ENCODE measurements at regions not wholly inside any gene's neighbourhood (a gene's known extent, or its start where the extent isn't known, plus 50 kb on each side); places are given as distances from the start of the nearest gene placed in this dataset.
"Not testable (repeated sequence)": the region's sequence is repeated elsewhere in the genome, so short reads cannot be mapped to it uniquely, and the experiment has no call there.

- H3K4me1 Mint-ChIP-seq (ENCODE audit: low read depth), result no peaks in the 10 kb centered on the region
- no peaks in the 10 kb centered on the region for H3K27me3 Mint-ChIP-seq (ENCODE audit: low read depth)
- no peak overlapping the region for H3K27ac Mint-ChIP-seq
- no peak overlapping the region for H3K4me3 Mint-ChIP-seq
- no peaks in the 10 kb centered on the region for H3K9me3 Mint-ChIP-seq
- H3K36me3 Mint-ChIP-seq (ENCODE audit: low read depth), result no peaks in the 10 kb centered on the region
Observed at GRCh38 chr2:145541028-145541427, 1021.1 kb upstream of the ZEB2 start.

DNA sequence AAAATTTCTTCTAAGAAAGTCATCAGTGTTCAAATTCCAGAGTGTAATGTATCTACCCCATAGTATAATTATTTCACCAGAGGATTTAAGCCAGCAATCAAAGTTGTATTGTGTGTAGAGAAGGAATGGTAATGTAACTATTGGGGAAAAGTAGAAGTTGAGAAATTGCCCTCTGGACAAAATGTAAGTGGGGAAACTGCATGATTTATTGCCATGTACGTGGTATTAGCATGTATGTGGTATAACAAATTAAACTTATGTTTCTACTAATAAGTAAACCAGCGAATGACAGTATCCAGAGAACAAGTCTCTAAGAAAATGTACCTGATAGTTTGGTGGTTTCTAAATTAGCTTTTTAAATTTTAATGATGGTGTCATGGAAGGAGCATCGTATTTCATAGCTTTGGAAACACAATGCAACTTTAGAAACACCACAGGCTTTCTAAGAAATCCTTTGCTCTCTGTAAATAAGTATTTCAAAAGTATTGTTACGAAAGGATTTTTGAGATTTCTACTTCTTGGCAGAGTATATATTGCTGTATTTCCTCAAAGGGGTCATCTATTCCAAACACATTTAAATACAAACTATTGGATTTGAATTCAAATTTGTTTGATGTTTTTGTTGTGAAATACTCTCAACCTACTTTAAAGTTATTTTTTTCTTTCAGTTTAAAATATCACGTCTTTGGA lies 1018.9 kb upstream of the ZEB2 start:
- Mint-ChIP-seq H3K9me3 (no peaks in the 10 kb centered on the region), H3K27ac (no peak overlapping the region), H3K4me3 (no peak overlapping the region), H3K36me3 (ENCODE audit: low read depth) (no peaks in the 10 kb centered on the region), H3K27me3 (ENCODE audit: low read depth) (no peaks in the 10 kb centered on the region), H3K4me1 (ENCODE audit: low read depth) (no peaks in the 10 kb centered on the region)

GRCh38 chr2:145530653-145531052 lies 1010.7 kb upstream of the ZEB2 start:
- Mint-ChIP-seq H3K27ac (no peak overlapping the region), H3K9me3 (no peaks in the 10 kb centered on the region), H3K4me3 (no peak overlapping the region), H3K36me3 (ENCODE audit: low read depth) (no peaks in the 10 kb centered on the region), H3K27me3 (ENCODE audit: low read depth) (no peaks in the 10 kb centered on the region), H3K4me1 (ENCODE audit: low read depth) (no peaks in the 10 kb centered on the region)

DNA sequence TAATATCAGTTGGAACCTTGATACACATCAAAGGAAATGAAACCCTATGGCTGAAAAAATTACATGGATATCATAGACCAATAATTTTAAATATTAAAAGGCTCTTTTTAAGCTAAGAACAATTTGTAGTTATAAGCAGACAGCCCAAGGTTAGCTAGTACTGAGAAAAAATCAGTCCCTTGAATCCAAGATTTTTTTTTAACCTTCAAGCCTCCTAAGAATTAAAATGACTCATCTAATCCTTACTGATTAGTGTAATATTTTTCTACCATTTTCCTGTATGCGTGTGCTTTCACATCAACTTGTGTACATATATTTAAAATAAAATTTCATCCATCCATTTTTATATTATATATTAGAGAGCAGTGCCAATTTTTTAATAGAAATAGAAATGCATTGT lies 1004.9 kb upstream of the ZEB2 start:
- H3K9me3 Mint-ChIP-seq, result no peaks in the 10 kb centered on the region
- H3K4me1 Mint-ChIP-seq (ENCODE audit: low read depth), result no peaks in the 10 kb centered on the region
- no peak overlapping the region for H3K27ac Mint-ChIP-seq
- no peak overlapping the region for H3K4me3 Mint-ChIP-seq
- H3K36me3 Mint-ChIP-seq (ENCODE audit: low read depth), result no peaks in the 10 kb centered on the region
- no peaks in the 10 kb centered on the region for H3K27me3 Mint-ChIP-seq (ENCODE audit: low read depth)

- no peaks in the 10 kb centered on the region for H3K4me1 Mint-ChIP-seq (ENCODE audit: low read depth)
- H3K9me3 Mint-ChIP-seq, result no peaks in the 10 kb centered on the region
- H3K36me3 Mint-ChIP-seq (ENCODE audit: low read depth), result no peaks in the 10 kb centered on the region
- no peak overlapping the region for H3K4me3 Mint-ChIP-seq
- no peak overlapping the region for H3K27ac Mint-ChIP-seq
- H3K27me3 Mint-ChIP-seq (ENCODE audit: low read depth), result no peaks in the 10 kb centered on the region
Observed at GRCh38 chr2:145524303-145524702, 1004.4 kb upstream of the ZEB2 start.

- H3K27ac Mint-ChIP-seq; H3K4me1 Mint-ChIP-seq (ENCODE audit: low read depth); H3K27me3 Mint-ChIP-seq (ENCODE audit: low read depth); H3K4me3 Mint-ChIP-seq; H3K9me3 Mint-ChIP-seq; H3K36me3 Mint-ChIP-seq (ENCODE audit: low read depth): not testable (repeated sequence)
Observed at GRCh38 chr2:145519254-145519653, 999.3 kb upstream of the ZEB2 start.

- H3K4me3 Mint-ChIP-seq, result no peak overlapping the region
- H3K36me3 Mint-ChIP-seq (ENCODE audit: low read depth), result no peaks in the 10 kb centered on the region
- H3K9me3 Mint-ChIP-seq, result no peaks in the 10 kb centered on the region
- H3K4me1 Mint-ChIP-seq (ENCODE audit: low read depth), result no peaks in the 10 kb centered on the region
- H3K27ac Mint-ChIP-seq, result no peak overlapping the region
- no peaks in the 10 kb centered on the region for H3K27me3 Mint-ChIP-seq (ENCODE audit: low read depth)
Observed at GRCh38 chr2:145511946-145512345, 992.0 kb upstream of the ZEB2 start.

DNA sequence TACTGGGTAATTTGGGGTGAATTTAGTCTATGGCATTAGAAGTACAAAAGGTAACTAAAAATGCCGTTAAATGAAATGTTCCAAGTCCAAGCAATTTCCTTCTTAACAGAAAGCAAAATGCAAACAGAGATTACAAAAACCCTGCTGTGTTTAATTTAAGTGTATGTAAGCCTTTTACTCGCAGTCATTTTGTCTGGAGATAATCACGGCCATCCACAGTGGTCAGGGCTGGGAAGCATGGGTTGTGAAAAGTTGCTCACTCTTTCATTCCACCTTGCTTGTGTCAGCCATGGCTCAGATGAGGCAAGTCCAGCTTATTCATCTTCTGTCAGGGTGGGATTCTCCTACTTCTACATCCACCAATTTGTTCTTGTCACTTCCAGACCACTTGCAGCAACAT lies 983.6 kb upstream of the ZEB2 start:
- H3K36me3 Mint-ChIP-seq (ENCODE audit: low read depth), result no peaks in the 10 kb centered on the region
- no peaks in the 10 kb centered on the region for H3K4me1 Mint-ChIP-seq (ENCODE audit: low read depth)
- no peak overlapping the region for H3K27ac Mint-ChIP-seq
- no peak overlapping the region for H3K4me3 Mint-ChIP-seq
- no peaks in the 10 kb centered on the region for H3K27me3 Mint-ChIP-seq (ENCODE audit: low read depth)
- no peaks in the 10 kb centered on the region for H3K9me3 Mint-ChIP-seq

- Mint-ChIP-seq H3K36me3 (ENCODE audit: low read depth) (no peaks in the 10 kb centered on the region), H3K27ac (no peak overlapping the region), H3K9me3 (no peaks in the 10 kb centered on the region), H3K4me3 (no peak overlapping the region), H3K4me1 (ENCODE audit: low read depth) (no peaks in the 10 kb centered on the region), H3K27me3 (ENCODE audit: low read depth) (no peaks in the 10 kb centered on the region)
Observed at GRCh38 chr2:145501920-145502319, 982.0 kb upstream of the ZEB2 start.

DNA sequence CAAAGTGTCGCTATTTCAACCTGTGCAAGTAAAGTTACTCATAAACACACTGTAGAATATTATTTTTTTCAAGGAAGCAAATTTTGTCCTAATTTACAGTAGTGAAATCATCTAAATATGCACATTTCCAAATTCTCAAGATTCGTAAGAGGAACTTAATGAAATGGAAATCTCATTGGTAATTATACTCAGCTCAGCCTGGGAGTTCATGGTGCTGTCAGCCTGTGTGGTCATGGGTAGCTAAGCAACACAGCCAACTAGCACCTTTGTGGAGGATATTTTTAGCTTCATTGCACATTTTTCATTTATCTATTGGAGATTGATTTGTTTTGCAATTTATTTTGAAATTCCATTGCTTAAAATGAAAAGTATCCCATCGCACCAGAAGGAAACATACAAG lies 975.7 kb upstream of the ZEB2 start:
- no peaks in the 10 kb centered on the region for H3K9me3 Mint-ChIP-seq
- H3K27ac Mint-ChIP-seq, result no peak overlapping the region
- no peaks in the 10 kb centered on the region for H3K36me3 Mint-ChIP-seq (ENCODE audit: low read depth)
- H3K4me3 Mint-ChIP-seq, result no peak overlapping the region
- no peaks in the 10 kb centered on the region for H3K4me1 Mint-ChIP-seq (ENCODE audit: low read depth)
- no peaks in the 10 kb centered on the region for H3K27me3 Mint-ChIP-seq (ENCODE audit: low read depth)

- no peaks in the 10 kb centered on the region for H3K36me3 Mint-ChIP-seq (ENCODE audit: low read depth)
- H3K27me3 Mint-ChIP-seq (ENCODE audit: low read depth), result no peaks in the 10 kb centered on the region
- H3K9me3 Mint-ChIP-seq, result no peaks in the 10 kb centered on the region
- no peaks in the 10 kb centered on the region for H3K4me1 Mint-ChIP-seq (ENCODE audit: low read depth)
- H3K27ac Mint-ChIP-seq, result no peak overlapping the region
- H3K4me3 Mint-ChIP-seq, result no peak overlapping the region
Observed at GRCh38 chr2:145494441-145494840, 974.5 kb upstream of the ZEB2 start.

DNA sequence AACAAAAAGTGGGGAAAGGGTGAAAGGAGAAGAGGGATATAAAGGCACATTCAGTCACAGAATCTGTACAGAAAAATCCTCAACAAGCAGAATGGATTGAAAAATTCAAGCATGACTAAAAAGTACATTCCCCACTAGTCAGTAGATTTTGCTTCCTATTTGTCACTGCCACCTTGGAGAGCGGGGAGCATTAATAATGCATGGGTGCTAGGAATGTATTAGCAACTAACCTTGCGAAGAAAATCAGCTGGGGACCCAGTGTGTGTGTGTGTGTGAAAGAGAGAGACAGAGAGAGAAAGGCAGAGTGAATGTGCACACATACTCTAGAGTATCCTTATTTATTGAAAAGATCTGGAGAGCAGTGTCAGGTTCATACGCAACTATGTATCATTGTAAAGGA lies 968.7 kb upstream of the ZEB2 start:
- H3K4me1 Mint-ChIP-seq (ENCODE audit: low read depth), result peaks cover 2% of the 10 kb centered on the region
- H3K27ac Mint-ChIP-seq, result no peak overlapping the region
- H3K9me3 Mint-ChIP-seq, result no peaks in the 10 kb centered on the region
- no peak overlapping the region for H3K4me3 Mint-ChIP-seq
- H3K36me3 Mint-ChIP-seq (ENCODE audit: low read depth), result no peaks in the 10 kb centered on the region
- H3K27me3 Mint-ChIP-seq (ENCODE audit: low read depth), result no peaks in the 10 kb centered on the region

GRCh38 chr2:145484448-145485097 lies 964.7 kb upstream of the ZEB2 start:
- no peaks in the 10 kb centered on the region for H3K36me3 Mint-ChIP-seq (ENCODE audit: low read depth)
- H3K9me3 Mint-ChIP-seq, result no peaks in the 10 kb centered on the region
- no peak overlapping the region for H3K4me3 Mint-ChIP-seq
- peaks cover 2% of the 10 kb centered on the region for H3K4me1 Mint-ChIP-seq (ENCODE audit: low read depth)
- no peaks in the 10 kb centered on the region for H3K27me3 Mint-ChIP-seq (ENCODE audit: low read depth)
- H3K27ac Mint-ChIP-seq, result no peak overlapping the region

- H3K4me1 Mint-ChIP-seq (ENCODE audit: low read depth), result peaks cover 2% of the 10 kb centered on the region
- no peaks in the 10 kb centered on the region for H3K36me3 Mint-ChIP-seq (ENCODE audit: low read depth)
- no peaks in the 10 kb centered on the region for H3K27me3 Mint-ChIP-seq (ENCODE audit: low read depth)
- H3K4me3 Mint-ChIP-seq, result no peak overlapping the region
- H3K27ac Mint-ChIP-seq, result no peak overlapping the region
- H3K9me3 Mint-ChIP-seq, result no peaks in the 10 kb centered on the region
Observed at GRCh38 chr2:145483854-145484253, 963.9 kb upstream of the ZEB2 start.

DNA sequence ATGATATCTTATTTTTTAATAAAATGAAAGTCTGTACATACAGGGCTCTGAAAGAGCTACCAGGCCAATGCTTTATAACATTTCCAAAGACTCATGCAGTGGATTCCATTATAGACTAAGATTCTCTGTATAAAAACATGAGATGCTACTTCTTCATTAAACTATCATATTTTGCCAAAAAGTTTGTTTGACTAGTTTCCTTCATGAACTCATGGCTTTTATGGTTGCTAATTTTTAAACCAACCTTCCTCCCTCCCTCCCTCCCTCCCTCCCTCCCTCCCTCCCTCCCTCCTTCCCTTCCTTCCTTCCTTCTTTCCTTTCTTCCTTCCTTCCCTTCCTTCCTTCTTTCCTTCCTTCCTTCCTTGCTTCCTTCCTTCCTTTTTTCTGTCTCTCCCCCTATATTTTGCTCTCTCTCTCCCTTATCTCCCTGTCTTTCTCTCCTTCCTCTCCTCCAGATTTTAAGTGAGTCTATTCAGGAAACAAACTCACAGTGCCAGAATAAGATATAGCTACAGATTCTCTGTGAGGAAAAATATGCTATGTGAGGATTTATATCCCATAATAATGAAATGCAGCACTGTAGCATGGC lies 961.5 kb upstream of the ZEB2 start:
- Mint-ChIP-seq H3K36me3 (ENCODE audit: low read depth) (no peaks in the 10 kb centered on the region), H3K27ac (no peak overlapping the region), H3K27me3 (ENCODE audit: low read depth) (no peaks in the 10 kb centered on the region), H3K9me3 (no peaks in the 10 kb centered on the region), H3K4me3 (no peak overlapping the region), H3K4me1 (ENCODE audit: low read depth) (peaks cover 2% of the 10 kb centered on the region)

Measured in T-helper 1 cell treated with Interleukin-12 subunit alpha and Interleukin-12 subunit beta and Interleukin-4 antibody, amounts not matched to agents 30 μg/mL and 1 μg/mL, for 36 hours (primary cell).